Ishikawa (cell line): ENCODE measurements at regions not wholly inside any gene's neighbourhood (a gene's known extent, or its start where the extent isn't known, plus 50 kb on each side); places are given as distances from the start of the nearest gene placed in this dataset.

ENCODE experiments used
- CEBPB ChIP-seq: IDR thresholded peaks from 2 replicates; pipeline ENCODE4 v1.6.1; 2012
- EGR1 ChIP-seq: IDR thresholded peaks from 2 replicates; pipeline ENCODE4 v1.6.1; 2012
- EP300 ChIP-seq: IDR thresholded peaks from 2 replicates; pipeline ENCODE4 v1.6.1; 2012; ENCODE audit warnings: borderline replicate concordance
- FOXM1 ChIP-seq: IDR thresholded peaks from 2 replicates; pipeline ENCODE4 v1.6.1; 2012; ENCODE audit warnings: low read depth, borderline replicate concordance
- NFIC ChIP-seq: IDR thresholded peaks from 2 replicates; pipeline ENCODE4 v1.6.1; 2012
- RAD21 ChIP-seq: IDR thresholded peaks from 2 replicates; pipeline ENCODE4 v1.6.1; 2012; ENCODE audit warnings: low read depth
- TCF12 ChIP-seq: IDR thresholded peaks from 2 replicates; pipeline ENCODE4 v1.6.1; 2012; ENCODE audit warnings: low read depth
- YY1 ChIP-seq: IDR thresholded peaks from 2 replicates; pipeline ENCODE4 v1.6.1; 2012; ENCODE audit warnings: low read depth
- ZBTB7A ChIP-seq: IDR thresholded peaks from 2 replicates; pipeline ENCODE4 v1.6.1; 2012; ENCODE audit warnings: low read depth
- TF ChIP-seq, protein P1 (sequence below): IDR thresholded peaks from 2 replicates; pipeline ENCODE4 v1.6.1; 2012
- TF ChIP-seq, protein P2 (sequence below): IDR thresholded peaks from 2 replicates; pipeline ENCODE4 v1.6.1; 2012

DNA sequence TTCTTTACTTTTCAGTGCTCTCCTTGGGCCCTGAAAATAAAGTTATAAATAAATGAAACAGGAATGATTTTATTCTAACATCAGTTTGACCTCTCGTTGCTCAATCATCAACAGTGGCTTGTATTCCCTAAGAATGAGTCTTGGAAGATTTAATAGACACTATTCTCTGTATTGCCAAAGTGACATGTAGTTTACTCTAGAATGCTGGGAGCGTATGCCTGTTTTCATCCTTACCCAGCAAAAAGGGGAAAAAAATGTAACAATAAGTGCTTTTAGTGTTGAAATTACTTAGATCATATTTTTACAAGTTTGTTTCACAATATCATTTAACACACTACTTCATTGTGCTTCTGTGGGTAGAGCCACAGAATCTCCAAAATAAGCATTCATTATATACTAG, 240.6 kb upstream of the CWC22 start:
- TF ChIP-seq EP300, result no peak
- no peak for TF ChIP-seq RAD21
- TF ChIP-seq EGR1, result no peak
- no peak for TF ChIP-seq FOXM1
- TF ChIP-seq NFIC, result no peak
- no peak for TF ChIP-seq TCF12
- TF ChIP-seq CEBPB, result no peak
- no peak for TF ChIP-seq ZBTB7A
- TF ChIP-seq, protein P1, sequence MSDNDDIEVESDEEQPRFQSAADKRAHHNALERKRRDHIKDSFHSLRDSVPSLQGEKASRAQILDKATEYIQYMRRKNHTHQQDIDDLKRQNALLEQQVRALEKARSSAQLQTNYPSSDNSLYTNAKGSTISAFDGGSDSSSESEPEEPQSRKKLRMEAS, result no peak
- TF ChIP-seq, protein P2, sequence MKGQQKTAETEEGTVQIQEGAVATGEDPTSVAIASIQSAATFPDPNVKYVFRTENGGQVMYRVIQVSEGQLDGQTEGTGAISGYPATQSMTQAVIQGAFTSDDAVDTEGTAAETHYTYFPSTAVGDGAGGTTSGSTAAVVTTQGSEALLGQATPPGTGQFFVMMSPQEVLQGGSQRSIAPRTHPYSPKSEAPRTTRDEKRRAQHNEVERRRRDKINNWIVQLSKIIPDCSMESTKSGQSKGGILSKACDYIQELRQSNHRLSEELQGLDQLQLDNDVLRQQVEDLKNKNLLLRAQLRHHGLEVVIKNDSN, result no peak
- no peak for TF ChIP-seq YY1
